GM18867 (cell line): ENCODE measurements at regions not wholly inside any gene's neighbourhood (a gene's known extent, or its start where the extent isn't known, plus 50 kb on each side); places are given as distances from the start of the nearest gene placed in this dataset.

Source experiments
- ATAC-seq: cut with Tn5 transposase; IDR thresholded peaks from one replicate; pipeline ENCODE4 v1.9.1; 2021; ENCODE audit warnings: mild to moderate bottlenecking, moderate library complexity; ENCODE audit not compliant: unreplicated experiment

DNA sequence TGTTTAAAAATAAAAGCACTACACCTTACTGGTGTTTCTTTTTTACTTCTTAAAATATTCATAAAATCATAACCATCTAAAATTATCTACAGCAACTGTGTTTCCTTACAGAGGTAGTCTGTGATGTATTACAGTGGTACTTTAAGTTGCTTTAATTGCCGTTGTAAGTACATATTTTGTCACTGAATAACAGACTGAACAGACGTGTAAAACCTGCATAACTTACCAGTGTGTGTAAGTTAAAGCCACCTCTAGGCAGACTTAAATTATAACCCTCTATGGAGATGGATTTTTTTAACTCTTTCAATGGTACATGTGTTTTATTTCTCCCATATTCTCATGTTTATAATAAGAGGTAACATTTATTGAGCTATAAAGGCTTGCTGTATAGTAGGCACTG is 166.8 kb downstream of the NR4A2 start:
- no peak for ATAC-seq

- ATAC-seq, result no peak
Observed at GRCh38 chr2:156164091-156164720, 168.3 kb downstream of the NR4A2 start.

GRCh38 chr2:156158808-156159207 is 173.7 kb downstream of the NR4A2 start:
- no peak for ATAC-seq

GRCh38 chr2:156157670-156158069 is 174.9 kb downstream of the NR4A2 start:
- ATAC-seq, result peak; percentile 67

DNA sequence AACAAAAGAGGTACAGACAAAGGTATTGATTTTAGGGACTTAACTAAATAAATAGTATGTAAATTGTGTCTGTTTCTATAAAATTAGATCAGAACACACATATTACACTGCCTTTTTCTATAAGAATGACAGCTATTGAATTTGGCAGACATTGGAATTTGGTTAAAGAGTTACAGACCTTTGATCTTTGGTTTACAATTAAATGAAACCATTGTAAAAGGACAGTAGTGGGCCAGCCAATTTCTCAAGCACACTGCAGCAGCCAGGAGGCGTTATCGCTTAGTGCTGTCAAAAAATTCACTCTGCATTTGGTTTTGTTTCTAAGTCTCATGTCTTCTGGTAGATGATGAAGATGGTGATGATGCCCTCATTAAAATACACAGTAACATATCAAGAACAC is 175.9 kb downstream of the NR4A2 start:
- no peak for ATAC-seq

- ATAC-seq, result no peak
Observed at GRCh38 chr2:156155319-156155718, 177.2 kb downstream of the NR4A2 start.

DNA sequence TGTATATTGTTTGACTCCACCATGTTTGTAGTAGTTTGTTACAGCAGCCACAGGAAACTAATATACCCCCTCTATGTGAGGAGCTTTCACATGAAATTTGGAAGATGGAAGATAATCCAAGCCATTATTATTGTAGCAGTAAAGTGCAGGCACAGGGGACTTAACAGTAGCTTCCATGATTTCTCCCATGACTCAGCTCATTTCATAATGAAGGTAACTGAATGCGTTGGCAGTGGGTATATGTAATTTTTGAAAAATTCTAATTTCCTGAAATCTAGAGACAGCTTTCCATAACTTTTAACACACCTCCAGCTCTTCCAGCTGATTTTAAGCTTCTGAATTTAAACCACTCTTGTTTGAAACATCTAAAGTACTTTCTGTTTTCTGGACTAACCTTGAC is 181.2 kb downstream of the NR4A2 start:
- no peak for ATAC-seq

DNA sequence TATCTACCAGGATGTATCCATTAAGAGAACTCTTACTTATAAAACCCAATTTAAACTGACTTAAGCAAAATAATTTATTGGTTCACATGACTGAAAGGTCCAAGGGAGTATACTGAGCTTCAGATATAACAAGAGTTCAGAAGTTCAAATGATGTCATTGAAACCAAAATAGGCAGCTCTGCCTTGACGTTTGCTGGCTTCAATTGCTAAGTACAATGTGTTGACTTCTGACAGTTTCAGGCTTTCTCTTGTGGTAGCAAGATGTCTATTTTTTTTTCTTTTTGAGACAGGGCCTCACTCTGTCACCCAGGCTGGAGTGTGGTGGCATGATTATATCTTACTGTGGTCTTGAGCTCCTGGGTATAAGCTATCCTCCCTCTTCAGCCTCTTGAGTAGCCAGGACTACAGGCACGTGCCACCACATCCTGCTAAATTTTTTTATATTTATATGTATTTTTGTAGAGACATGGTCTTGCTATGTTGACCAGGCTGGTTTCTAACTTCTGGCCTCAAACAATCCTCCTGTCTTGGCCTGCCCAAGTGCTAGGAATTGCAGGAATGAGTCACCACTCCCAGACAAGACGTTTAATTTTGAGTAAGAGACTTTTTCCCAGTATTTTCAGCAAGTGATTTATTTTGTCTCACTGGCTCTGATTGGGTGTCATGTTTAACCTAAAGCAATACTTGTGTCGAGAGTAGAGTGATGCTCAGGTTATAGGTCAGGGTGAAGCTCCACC is 184.8 kb downstream of the NR4A2 start:
- peak; percentile 91 for ATAC-seq

- ATAC-seq, result no peak
Observed at GRCh38 chr2:156145976-156146375, 186.5 kb downstream of the NR4A2 start.

GRCh38 chr2:156145469-156145868 is 187.1 kb downstream of the NR4A2 start:
- ATAC-seq, result no peak

GRCh38 chr2:156136566-156136965 is 196.0 kb downstream of the NR4A2 start:
- no peak for ATAC-seq

DNA sequence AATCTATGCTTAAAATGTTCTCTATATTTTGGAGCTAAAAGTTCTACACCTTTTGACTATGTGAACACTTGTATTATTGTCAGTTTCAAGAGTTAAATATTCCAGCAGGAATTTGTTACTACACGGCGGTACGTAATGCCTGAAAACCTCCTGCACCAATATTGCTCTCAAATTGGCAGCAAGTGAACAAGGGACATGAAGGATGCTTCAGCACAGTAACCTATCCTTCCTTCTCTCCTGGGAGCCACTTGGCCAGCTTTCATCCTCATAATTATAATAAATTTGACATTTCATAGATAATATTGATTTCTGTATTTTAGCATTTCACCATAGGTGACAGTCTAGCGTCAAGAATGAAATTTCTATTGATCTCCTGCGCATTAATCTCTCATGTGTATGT is 197.6 kb downstream of the NR4A2 start:
- no peak for ATAC-seq

DNA sequence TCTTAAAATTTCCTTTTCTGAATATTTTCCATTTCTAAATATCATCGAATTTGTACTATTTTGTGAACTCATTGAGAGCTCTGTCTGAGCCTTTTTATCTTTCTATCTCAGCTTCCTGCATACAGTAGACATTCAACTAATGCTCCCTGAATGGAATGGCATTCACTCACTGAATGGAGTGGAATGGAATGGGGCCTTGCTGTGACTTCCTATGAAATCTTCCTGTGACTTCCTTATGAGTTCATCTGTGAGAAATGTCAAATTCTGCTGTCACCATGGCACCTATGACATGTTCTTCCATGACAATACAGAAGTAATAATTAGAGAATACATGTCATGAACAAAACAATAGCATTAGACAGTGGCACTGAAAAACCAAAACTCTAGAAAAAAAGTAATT is 199.6 kb downstream of the NR4A2 start:
- no peak for ATAC-seq

- no peak for ATAC-seq
Observed at GRCh38 chr2:156132130-156132529, 200.4 kb downstream of the NR4A2 start.

DNA sequence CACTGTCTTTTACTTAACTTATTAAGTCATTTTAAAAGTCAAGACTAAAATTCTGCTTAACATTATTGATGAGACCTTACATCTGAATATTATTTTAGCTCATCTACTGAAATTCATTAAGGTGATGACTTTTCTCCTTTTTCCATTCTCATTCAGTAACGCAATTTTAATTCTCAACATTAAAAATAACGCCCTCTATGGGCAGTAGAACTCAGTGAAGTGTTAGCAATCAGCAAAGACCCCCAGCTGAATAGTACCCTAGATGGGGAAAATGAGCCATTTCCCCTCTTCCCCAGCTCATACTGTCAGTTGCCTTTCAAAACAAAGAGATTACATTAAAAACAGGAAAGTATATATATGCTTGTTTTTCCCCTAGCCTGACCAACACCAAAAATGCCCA is 203.3 kb downstream of the NR4A2 start:
- ATAC-seq, result no peak

GRCh38 chr2:156125018-156125417 is 207.5 kb downstream of the NR4A2 start:
- no peak for ATAC-seq

DNA sequence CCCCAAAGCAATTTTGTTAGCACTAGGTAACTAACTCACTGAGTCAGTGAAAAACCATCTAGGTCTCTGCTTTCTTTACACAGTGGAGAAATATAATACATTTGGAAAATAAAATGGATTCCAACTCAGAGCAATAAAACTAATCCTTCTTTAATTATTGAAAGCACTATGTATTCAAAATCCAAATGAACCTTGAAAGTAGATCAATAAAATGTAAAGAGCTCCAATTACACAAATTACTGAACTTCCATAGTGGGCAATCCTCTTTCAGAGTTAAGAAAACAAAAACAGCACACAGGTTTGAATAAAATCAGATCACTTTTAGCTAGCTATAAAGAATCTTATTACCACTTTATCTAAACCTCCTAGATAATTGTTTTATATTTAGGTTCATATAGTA is 208.1 kb downstream of the NR4A2 start:
- ATAC-seq, result no peak

DNA sequence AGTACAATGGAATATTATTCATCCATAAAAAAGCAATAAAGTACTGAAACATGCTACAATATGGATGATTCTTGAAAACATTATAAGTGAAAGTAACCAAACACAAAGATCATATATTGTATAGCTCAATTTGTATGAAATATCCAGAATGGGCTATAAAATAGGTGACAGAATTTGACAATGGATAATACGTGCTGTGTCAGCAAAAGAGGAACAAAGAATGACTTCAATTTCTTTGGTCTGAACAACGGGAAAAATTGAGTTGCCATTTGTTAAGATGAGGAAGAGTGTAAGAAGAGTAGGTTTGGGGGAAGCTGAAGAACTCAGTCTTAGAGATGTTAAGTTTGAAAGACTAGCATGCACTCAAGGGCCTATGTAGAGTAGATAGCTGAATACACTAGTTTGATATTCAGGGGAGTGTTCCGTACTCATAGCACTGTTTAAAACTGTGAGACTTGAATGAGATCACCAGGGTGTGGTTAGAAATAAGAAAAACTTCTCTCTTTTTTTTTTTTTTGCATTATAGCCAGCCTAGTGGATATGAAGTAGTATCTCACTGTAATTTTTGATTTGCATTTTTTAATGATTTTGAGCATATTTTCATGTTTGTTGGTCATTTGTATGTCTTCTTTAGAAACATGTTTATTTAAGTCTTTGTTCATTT is 213.6 kb downstream of the NR4A2 start:
- no peak for ATAC-seq

GRCh38 chr2:156116113-156116512 is 216.4 kb downstream of the NR4A2 start:
- ATAC-seq, result no peak

- no peak for ATAC-seq
Observed at GRCh38 chr2:156115338-156115737, 217.2 kb downstream of the NR4A2 start.

GRCh38 chr2:156112323-156112722 is 220.2 kb downstream of the NR4A2 start:
- no peak for ATAC-seq

DNA sequence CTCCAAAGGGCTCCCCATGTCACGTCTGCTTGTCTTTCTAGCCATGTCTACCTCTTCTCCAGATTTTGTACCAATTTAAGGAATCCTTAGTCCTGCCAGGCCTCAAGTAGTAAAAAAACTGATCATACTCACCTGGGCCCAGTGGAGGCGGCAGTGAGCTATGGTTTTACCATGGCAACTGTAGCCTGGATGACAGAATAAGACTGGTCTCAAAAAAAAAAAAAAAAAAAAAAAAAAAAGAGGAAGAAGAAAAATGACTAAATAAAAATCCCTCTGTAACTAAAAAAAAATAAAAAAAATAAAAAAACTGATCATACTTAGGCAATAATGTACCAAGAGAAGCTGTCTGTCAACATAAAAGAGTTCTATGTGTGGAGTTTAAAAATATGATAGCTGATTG is 221.6 kb downstream of the NR4A2 start:
- ATAC-seq, result peak; percentile 100
